ENCODE measurements at regions not wholly inside any gene's neighbourhood (a gene's known extent, or its start where the extent isn't known, plus 50 kb on each side); places are given as distances from the start of the nearest gene placed in this dataset.
"Not testable (repeated sequence)": the region's sequence is repeated elsewhere in the genome, so short reads cannot be mapped to it uniquely, and the experiment has no call there.

- H3K27ac ChIP-seq, result no peak overlapping the region
- H3K4me1 ChIP-seq (ENCODE audit: insufficient read depth), result no peaks in the 10 kb centered on the region
- H3K36me3 ChIP-seq, result no peaks in the 10 kb centered on the region
- no peak overlapping the region for H3K4me3 ChIP-seq
- TF ChIP-seq POLR2A (IDR thresholded peaks at IDR 0.05) (no peak), CTCF (IDR thresholded peaks at IDR 0.05) (no peak), EP300 (IDR thresholded peaks at IDR 0.05) (no peak)
- DNase-seq, result no peak
- intact Hi-C loops (cut with DNase I), result no loop called here
- no peaks in the 10 kb centered on the region for H3K9me3 ChIP-seq
- no peaks in the 10 kb centered on the region for H3K27me3 ChIP-seq
- WGBS, 3 donors, result 87 to 89% (median 89%) methylated on average over 10 of the region's 10 CpGs
These were observed 238.6 kb downstream of the TRIML1 start for GRCh38 chr4:188377816-188378215.

- H3K4me3 ChIP-seq, result no peak overlapping the region
- no peak overlapping the region for H3K27ac ChIP-seq
- no peaks in the 10 kb centered on the region for H3K4me1 ChIP-seq (ENCODE audit: insufficient read depth)
- no peak for DNase-seq
- no peaks in the 10 kb centered on the region for H3K9me3 ChIP-seq
- WGBS, 3 donors, result 93 to 96% (median 93%) methylated on average over 4 of the region's 4 CpGs
- H3K36me3 ChIP-seq, result no peaks in the 10 kb centered on the region
- intact Hi-C loops (cut with DNase I), result no loop called here
- no peaks in the 10 kb centered on the region for H3K27me3 ChIP-seq
- no peak for TF ChIP-seq POLR2A (IDR thresholded peaks at IDR 0.05)
These were observed 243.9 kb downstream of the TRIML1 start for GRCh38 chr4:188383180-188383579.

- no peak for TF ChIP-seq EP300 (IDR thresholded peaks at IDR 0.05)
- no peak for TF ChIP-seq CTCF (IDR thresholded peaks at IDR 0.05)
- TF ChIP-seq POLR2A (IDR thresholded peaks at IDR 0.05), result no peak
- WGBS, 3 donors, result 18 to 22% (median 20%) methylated on average over 5 of the region's 5 CpGs
- H3K4me1 ChIP-seq (ENCODE audit: insufficient read depth), result no peaks in the 10 kb centered on the region
- no peak overlapping the region for H3K27ac ChIP-seq
- no peaks in the 10 kb centered on the region for H3K9me3 ChIP-seq
- intact Hi-C loops (cut with DNase I), result no loop called here
- no peak overlapping the region for H3K4me3 ChIP-seq
- DNase-seq, result no peak
- no peaks in the 10 kb centered on the region for H3K27me3 ChIP-seq
- no peaks in the 10 kb centered on the region for H3K36me3 ChIP-seq
These were observed 248.0 kb downstream of the TRIML1 start for GRCh38 chr4:188387179-188387791.

GRCh38 chr4:188391349-188391748 lies 252.1 kb downstream of the TRIML1 start:
- DNase-seq; H3K4me1 ChIP-seq (ENCODE audit: insufficient read depth); intact Hi-C loops (cut with DNase I); H3K36me3 ChIP-seq; H3K27ac ChIP-seq; H3K9me3 ChIP-seq; H3K4me3 ChIP-seq; H3K27me3 ChIP-seq: not testable (repeated sequence)
- WGBS, 3 donors, result 90% methylated on average over 8 of the region's 8 CpGs

- no peaks in the 10 kb centered on the region for H3K9me3 ChIP-seq
- H3K27me3 ChIP-seq, result no peaks in the 10 kb centered on the region
- WGBS, 3 donors, result 76 to 80% (median 80%) methylated on average over 5 of the region's 5 CpGs
- H3K4me3 ChIP-seq, result no peak overlapping the region
- H3K27ac ChIP-seq, result no peak overlapping the region
- intact Hi-C loops (cut with DNase I), result no loop called here
- no peaks in the 10 kb centered on the region for H3K4me1 ChIP-seq (ENCODE audit: insufficient read depth)
- H3K36me3 ChIP-seq, result no peaks in the 10 kb centered on the region
- TF ChIP-seq EP300 (IDR thresholded peaks at IDR 0.05) (no peak), CTCF (IDR thresholded peaks at IDR 0.05) (no peak), POLR2A (IDR thresholded peaks at IDR 0.05) (no peak)
- no peak for DNase-seq
These were observed 256.8 kb downstream of the TRIML1 start for GRCh38 chr4:188396037-188396436.
